WTC11 (cell line): ENCODE measurements at regions not wholly inside any gene's neighbourhood (a gene's known extent, or its start where the extent isn't known, plus 50 kb on each side); places are given as distances from the start of the nearest gene placed in this dataset.

ENCODE experiments used
- CBFB ChIP-seq: sonication (generic); formaldehyde crosslinking; IDR thresholded peaks from 2 replicates; pipeline ENCODE4 v1.8.1; 2022; ENCODE audit warnings: mild to moderate bottlenecking, low read depth, missing genetic modification reagents
- CDX4 ChIP-seq: fragments of 250-450 bp; sonication (Bioruptor Pico); IDR thresholded peaks from 2 replicates; pipeline ENCODE4 v1.9.0; 2021; ENCODE audit warnings: moderate library complexity, mild to moderate bottlenecking, inconsistent platforms, borderline replicate concordance
- CREM ChIP-seq: sonication (generic); formaldehyde crosslinking; IDR thresholded peaks from 2 replicates; pipeline ENCODE4 v1.8.1; 2022; ENCODE audit warnings: mild to moderate bottlenecking, missing genetic modification reagents, moderate library complexity
- CTCF ChIP-seq: fragments of 200-600 bp; IDR thresholded peaks from 2 replicates; pipeline ENCODE4 v1.8.0; 2022; ENCODE audit warnings: antibody characterized with exemption
- FOXP1 ChIP-seq: sonication (generic); formaldehyde crosslinking; IDR thresholded peaks from 2 replicates; pipeline ENCODE4 v1.8.0; 2022; ENCODE audit warnings: missing genetic modification reagents, mild to moderate bottlenecking, moderate library complexity, borderline replicate concordance
- PREB ChIP-seq: sonication (generic); formaldehyde crosslinking; IDR thresholded peaks from 2 replicates; pipeline ENCODE4 v1.8.1; 2022; ENCODE audit warnings: mild to moderate bottlenecking, missing genetic modification reagents, moderate library complexity, borderline replicate concordance
- TEAD1 ChIP-seq: sonication (generic); formaldehyde crosslinking; IDR thresholded peaks from 2 replicates; pipeline ENCODE4 v1.8.0; 2022; ENCODE audit warnings: mild to moderate bottlenecking, missing genetic modification reagents
- ZNF232 ChIP-seq: sonication (generic); formaldehyde crosslinking; IDR thresholded peaks from 2 replicates; pipeline ENCODE4 v1.8.0; 2022; ENCODE audit warnings: mild to moderate bottlenecking, missing genetic modification reagents

- TF ChIP-seq CTCF (no peak), TEAD1 (CRISPR knock-in tag) (no peak), PREB (CRISPR knock-in tag) (no peak), CBFB (CRISPR knock-in tag) (no peak), CREM (CRISPR knock-in tag) (no peak), FOXP1 (CRISPR knock-in tag) (no peak), CDX4 (CRISPR knock-in tag) (no peak), ZNF232 (no peak)
Measured at GRCh38 chr21:23612210-23612609, 1995.1 kb downstream of the MRPL39 start.
